Body of pancreas (tissue), 4 donors: ENCODE measurements at regions not wholly inside any gene's neighbourhood (a gene's known extent, or its start where the extent isn't known, plus 50 kb on each side); places are given as distances from the start of the nearest gene placed in this dataset.

Experiments used
- POLR2A ChIP-seq, 3 donors: fragments of 450-650 bp; IDR thresholded peaks; one replicate each; pipeline ENCODE4 v1.6.1; 2016; ENCODE audit warnings: antibody characterized with exemption in 3 of 3, mild to moderate bottlenecking in 2 of 3
- TF ChIP-seq, protein P1 (sequence below), 7 experiments: fragments of 450-650 bp in 4 of 7; fragments of 200-600 bp in 3 of 7; sonication (generic) in 3 of 7; IDR thresholded peaks; one replicate each; pipeline ENCODE4 v1.5.1; 2016 to 2019; ENCODE audit warnings: antibody characterized with exemption in 7 of 7

- no peak for TF ChIP-seq POLR2A (IDR thresholded peaks at IDR 0.05)
- TF ChIP-seq, protein P1, sequence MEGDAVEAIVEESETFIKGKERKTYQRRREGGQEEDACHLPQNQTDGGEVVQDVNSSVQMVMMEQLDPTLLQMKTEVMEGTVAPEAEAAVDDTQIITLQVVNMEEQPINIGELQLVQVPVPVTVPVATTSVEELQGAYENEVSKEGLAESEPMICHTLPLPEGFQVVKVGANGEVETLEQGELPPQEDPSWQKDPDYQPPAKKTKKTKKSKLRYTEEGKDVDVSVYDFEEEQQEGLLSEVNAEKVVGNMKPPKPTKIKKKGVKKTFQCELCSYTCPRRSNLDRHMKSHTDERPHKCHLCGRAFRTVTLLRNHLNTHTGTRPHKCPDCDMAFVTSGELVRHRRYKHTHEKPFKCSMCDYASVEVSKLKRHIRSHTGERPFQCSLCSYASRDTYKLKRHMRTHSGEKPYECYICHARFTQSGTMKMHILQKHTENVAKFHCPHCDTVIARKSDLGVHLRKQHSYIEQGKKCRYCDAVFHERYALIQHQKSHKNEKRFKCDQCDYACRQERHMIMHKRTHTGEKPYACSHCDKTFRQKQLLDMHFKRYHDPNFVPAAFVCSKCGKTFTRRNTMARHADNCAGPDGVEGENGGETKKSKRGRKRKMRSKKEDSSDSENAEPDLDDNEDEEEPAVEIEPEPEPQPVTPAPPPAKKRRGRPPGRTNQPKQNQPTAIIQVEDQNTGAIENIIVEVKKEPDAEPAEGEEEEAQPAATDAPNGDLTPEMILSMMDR (IDR thresholded peaks at IDR 0.05) = no peak
These were observed 129.8 kb downstream of the BCL2L11 start for GRCh38 chr2:111250448-111251030.
